ENCODE measurements at regions not wholly inside any gene's neighbourhood (a gene's known extent, or its start where the extent isn't known, plus 50 kb on each side); places are given as distances from the start of the nearest gene placed in this dataset.

DNA sequence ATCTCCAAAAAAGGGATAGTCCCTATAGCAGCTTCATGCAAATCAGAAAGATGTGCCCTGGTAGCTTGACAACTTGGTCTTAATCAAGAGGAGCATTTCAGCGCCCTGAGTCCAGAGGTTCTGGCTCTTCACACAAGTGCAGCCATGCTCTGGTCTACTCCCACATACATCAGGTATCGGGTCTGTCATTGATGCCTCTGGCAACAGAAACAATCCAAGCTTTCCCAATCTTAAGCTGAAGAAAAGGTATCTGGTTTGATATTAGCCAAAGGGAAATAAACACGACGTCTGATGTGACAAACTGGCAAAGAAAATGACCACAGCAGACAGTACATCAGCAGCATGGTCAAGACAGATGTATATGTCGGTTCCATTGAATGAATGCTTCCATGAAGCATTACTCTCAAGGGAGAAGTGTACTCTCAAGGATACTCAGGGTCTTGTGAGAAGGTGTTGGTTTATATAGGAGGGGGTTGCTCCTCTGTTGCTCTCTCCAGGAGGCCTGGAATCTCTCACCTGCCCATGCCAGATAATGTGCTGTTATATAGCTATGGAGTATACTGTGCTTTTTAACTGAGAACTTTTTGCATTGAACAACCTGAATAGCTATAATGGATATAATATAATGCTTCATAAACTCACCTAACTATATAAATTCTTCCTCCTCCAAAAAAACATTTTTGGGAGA is 879.6 kb upstream of the PCDH10 start:
- H3K9me3 Mint-ChIP-seq (ENCODE audit: unreplicated experiment), result no peaks in the 10 kb centered on the region
- H3K4me3 Mint-ChIP-seq (ENCODE audit: unreplicated experiment), result no peak overlapping the region
- DNase-seq (ENCODE audit: extremely low spot score, unreplicated experiment), result no peak
- TF ChIP-seq CTCF (IDR thresholded peaks at IDR 0.05), result no peak
- H3K36me3 Mint-ChIP-seq (ENCODE audit: unreplicated experiment), result no peaks in the 10 kb centered on the region
- H3K27me3 Mint-ChIP-seq (ENCODE audit: unreplicated experiment), result no peaks in the 10 kb centered on the region
- no peaks in the 10 kb centered on the region for H3K4me1 Mint-ChIP-seq (ENCODE audit: unreplicated experiment)
- no peak overlapping the region for H3K27ac Mint-ChIP-seq (ENCODE audit: unreplicated experiment)

GRCh38 chr4:132275583-132276121 is 873.4 kb upstream of the PCDH10 start:
- no peak for DNase-seq (ENCODE audit: extremely low spot score, unreplicated experiment)
- Mint-ChIP-seq H3K9me3 (ENCODE audit: unreplicated experiment) (no peaks in the 10 kb centered on the region), H3K27me3 (ENCODE audit: unreplicated experiment) (peaks cover 3% of the 10 kb centered on the region), H3K4me3 (ENCODE audit: unreplicated experiment) (no peak overlapping the region), H3K4me1 (ENCODE audit: unreplicated experiment) (no peaks in the 10 kb centered on the region), H3K27ac (ENCODE audit: unreplicated experiment) (no peak overlapping the region), H3K36me3 (ENCODE audit: unreplicated experiment) (no peaks in the 10 kb centered on the region)
- TF ChIP-seq CTCF (IDR thresholded peaks at IDR 0.05), result no peak

- TF ChIP-seq CTCF (IDR thresholded peaks at IDR 0.05), result no peak
- Mint-ChIP-seq H3K36me3 (ENCODE audit: unreplicated experiment) (no peaks in the 10 kb centered on the region), H3K4me3 (ENCODE audit: unreplicated experiment) (no peak overlapping the region), H3K9me3 (ENCODE audit: unreplicated experiment) (no peaks in the 10 kb centered on the region), H3K27ac (ENCODE audit: unreplicated experiment) (no peak overlapping the region), H3K27me3 (ENCODE audit: unreplicated experiment) (peaks cover 3% of the 10 kb centered on the region), H3K4me1 (ENCODE audit: unreplicated experiment) (no peaks in the 10 kb centered on the region)
- DNase-seq (ENCODE audit: extremely low spot score, unreplicated experiment), result no peak
Observed at GRCh38 chr4:132276185-132276584, 872.9 kb upstream of the PCDH10 start.

- TF ChIP-seq CTCF (IDR thresholded peaks at IDR 0.05), result no peak
- Mint-ChIP-seq H3K4me1 (ENCODE audit: unreplicated experiment) (no peaks in the 10 kb centered on the region), H3K4me3 (ENCODE audit: unreplicated experiment) (no peak overlapping the region), H3K36me3 (ENCODE audit: unreplicated experiment) (no peaks in the 10 kb centered on the region), H3K27ac (ENCODE audit: unreplicated experiment) (no peak overlapping the region), H3K27me3 (ENCODE audit: unreplicated experiment) (peaks cover 3% of the 10 kb centered on the region), H3K9me3 (ENCODE audit: unreplicated experiment) (no peaks in the 10 kb centered on the region)
- DNase-seq (ENCODE audit: extremely low spot score, unreplicated experiment), result no peak
Observed at GRCh38 chr4:132276989-132277388, 872.1 kb upstream of the PCDH10 start.

DNA sequence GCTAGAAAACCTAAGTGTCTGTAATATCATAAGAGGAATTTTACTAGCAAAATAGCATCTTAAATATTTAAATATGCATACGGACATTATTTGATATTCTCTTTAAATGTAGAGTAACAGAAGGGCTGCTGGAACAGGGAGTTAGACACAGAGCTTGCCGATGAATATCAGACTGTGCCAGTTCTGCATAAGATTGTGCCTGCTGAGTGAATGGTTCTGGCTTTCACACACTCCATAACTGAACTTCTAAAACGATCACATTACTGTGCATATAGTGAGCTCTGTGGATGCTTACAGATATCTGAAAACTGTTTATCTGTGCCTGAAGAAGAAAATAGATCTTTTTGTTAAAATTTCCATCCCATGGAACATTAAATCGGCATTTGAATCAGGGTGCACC is 867.4 kb upstream of the PCDH10 start:
- Mint-ChIP-seq H3K4me1 (ENCODE audit: unreplicated experiment) (peaks cover 6% of the 10 kb centered on the region), H3K9me3 (ENCODE audit: unreplicated experiment) (peaks cover 10% of the 10 kb centered on the region), H3K27ac (ENCODE audit: unreplicated experiment) (no peak overlapping the region), H3K4me3 (ENCODE audit: unreplicated experiment) (no peak overlapping the region), H3K36me3 (ENCODE audit: unreplicated experiment) (no peaks in the 10 kb centered on the region), H3K27me3 (ENCODE audit: unreplicated experiment) (no peaks in the 10 kb centered on the region)
- no peak for DNase-seq (ENCODE audit: extremely low spot score, unreplicated experiment)
- no peak for TF ChIP-seq CTCF (IDR thresholded peaks at IDR 0.05)

Data from osteocyte (in vitro differentiated cells).